Endothelial cell of umbilical vein (primary cell): ENCODE measurements at regions not wholly inside any gene's neighbourhood (a gene's known extent, or its start where the extent isn't known, plus 50 kb on each side); places are given as distances from the start of the nearest gene placed in this dataset.

Experiments used
- POLR2A ChIP-seq: IDR thresholded peaks from 2 replicates; pipeline ENCODE4 v1.6.1; 2012; ENCODE audit warnings: low read depth, mild to moderate bottlenecking, control low read depth, low read length
- TF ChIP-seq, protein P1 (sequence below), 2 donors: IDR thresholded peaks; 1 replicate in 1 of 2; 2 replicates in 1 of 2; pipeline ENCODE4 v1.5.1; 2011; ENCODE audit warnings: low read length in 2 of 2, mild to moderate bottlenecking in 2 of 2, moderate library complexity in 2 of 2, control low read depth in 1 of 2, inconsistent platforms in 1 of 2, low read depth in 1 of 2; ENCODE audit not compliant: insufficient read depth in 1 of 2; ENCODE audit errors: extremely low read depth in 1 of 2

DNA sequence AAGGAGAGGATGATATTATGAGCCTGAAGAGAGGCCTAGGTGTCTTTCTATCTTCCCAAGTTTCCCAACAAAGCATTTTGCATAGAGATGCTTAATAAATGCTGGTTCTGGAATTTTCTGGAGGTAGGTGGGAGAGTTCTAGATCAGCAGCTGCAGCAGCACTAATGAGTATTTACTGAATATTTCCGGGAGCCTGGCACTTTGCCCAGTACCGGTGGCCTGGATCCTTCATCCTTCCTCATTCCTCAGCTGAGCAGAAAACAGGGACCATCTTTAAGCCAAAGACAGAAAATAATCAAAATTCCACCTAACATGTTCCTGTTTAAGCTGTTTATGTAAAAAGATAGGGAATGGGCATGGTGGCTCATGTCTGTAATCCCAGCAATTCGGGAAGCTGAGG is 813.2 kb upstream of the AUTS2 start:
- TF ChIP-seq, protein P1, sequence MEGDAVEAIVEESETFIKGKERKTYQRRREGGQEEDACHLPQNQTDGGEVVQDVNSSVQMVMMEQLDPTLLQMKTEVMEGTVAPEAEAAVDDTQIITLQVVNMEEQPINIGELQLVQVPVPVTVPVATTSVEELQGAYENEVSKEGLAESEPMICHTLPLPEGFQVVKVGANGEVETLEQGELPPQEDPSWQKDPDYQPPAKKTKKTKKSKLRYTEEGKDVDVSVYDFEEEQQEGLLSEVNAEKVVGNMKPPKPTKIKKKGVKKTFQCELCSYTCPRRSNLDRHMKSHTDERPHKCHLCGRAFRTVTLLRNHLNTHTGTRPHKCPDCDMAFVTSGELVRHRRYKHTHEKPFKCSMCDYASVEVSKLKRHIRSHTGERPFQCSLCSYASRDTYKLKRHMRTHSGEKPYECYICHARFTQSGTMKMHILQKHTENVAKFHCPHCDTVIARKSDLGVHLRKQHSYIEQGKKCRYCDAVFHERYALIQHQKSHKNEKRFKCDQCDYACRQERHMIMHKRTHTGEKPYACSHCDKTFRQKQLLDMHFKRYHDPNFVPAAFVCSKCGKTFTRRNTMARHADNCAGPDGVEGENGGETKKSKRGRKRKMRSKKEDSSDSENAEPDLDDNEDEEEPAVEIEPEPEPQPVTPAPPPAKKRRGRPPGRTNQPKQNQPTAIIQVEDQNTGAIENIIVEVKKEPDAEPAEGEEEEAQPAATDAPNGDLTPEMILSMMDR (IDR thresholded peaks at IDR 0.05; ENCODE audit: extremely low read depth in 1 of 2, insufficient read depth in 1 of 2, low read depth in 1 of 2, low read length in 2 of 2), result no peak
- TF ChIP-seq POLR2A, result no peak
